Neuronal stem cell (in vitro differentiated cells): ENCODE measurements at regions not wholly inside any gene's neighbourhood (a gene's known extent, or its start where the extent isn't known, plus 50 kb on each side); places are given as distances from the start of the nearest gene placed in this dataset.

Experiments used
- DNase-seq: peaks from one replicate; pipeline ENCODE4 v3.0.0-alpha.2; 2013; ENCODE audit warnings: low spot score
- H2AFZ ChIP-seq: one replicate; pipeline ENCODE4 v1.6.1; 2013; ENCODE audit warnings: mild to moderate bottlenecking, low read length, inconsistent platforms
- H2AK5ac ChIP-seq: 2 replicates; pipeline ENCODE4 v1.6.1; 2013; ENCODE audit warnings: low read depth, mild to moderate bottlenecking, inconsistent platforms, low read length, moderate library complexity, mixed read lengths
- H2BK120ac ChIP-seq: 2 replicates; pipeline ENCODE4 v1.6.1; 2013; ENCODE audit warnings: low read depth, mild to moderate bottlenecking, inconsistent platforms, low read length, moderate library complexity, mixed read lengths
- H2BK12ac ChIP-seq: one replicate; pipeline ENCODE4 v1.6.1; 2013; ENCODE audit warnings: low read length, inconsistent platforms
- H2BK15ac ChIP-seq: 2 replicates; pipeline ENCODE4 v1.6.1; 2013; ENCODE audit warnings: mild to moderate bottlenecking, low read length, inconsistent platforms, mixed read lengths
- H2BK5ac ChIP-seq: one replicate; pipeline ENCODE4 v1.6.1; 2013; ENCODE audit warnings: inconsistent platforms, mild to moderate bottlenecking, low read length, moderate library complexity
- H3K14ac ChIP-seq: one replicate; pipeline ENCODE4 v1.6.1; 2013; ENCODE audit warnings: low read length, inconsistent platforms
- H3K18ac ChIP-seq: 2 replicates; pipeline ENCODE4 v1.6.1; 2013; ENCODE audit warnings: low read length, inconsistent platforms
- H3K23ac ChIP-seq: 2 replicates; pipeline ENCODE4 v1.6.1; 2013; ENCODE audit warnings: low read depth, mild to moderate bottlenecking, mixed read lengths, low read length, inconsistent platforms; ENCODE audit not compliant: poor library complexity
- H3K27ac ChIP-seq: replicated peaks from 3 replicates; pipeline ENCODE4 v1.5.1; 2013; ENCODE audit warnings: low read length, inconsistent platforms
- H3K27me3 ChIP-seq, 3 experiments: 2 replicates each; pipeline ENCODE4 v1.6.1; 2013; ENCODE audit warnings: low read length in 3 of 3, mild to moderate bottlenecking in 2 of 3, inconsistent platforms in 1 of 3, low read depth in 1 of 3, mixed read lengths in 1 of 3, moderate library complexity in 1 of 3; ENCODE audit not compliant: control insufficient read depth in 3 of 3, insufficient read depth in 3 of 3
- H3K36me3 ChIP-seq, 2 donors: replicated peaks in 1 of 2; 2 replicates each; pipeline ENCODE4 v1.6.1; 2013; ENCODE audit warnings: low read length in 2 of 2; ENCODE audit not compliant: control insufficient read depth in 2 of 2, insufficient read depth in 2 of 2
- H3K4ac ChIP-seq: 2 replicates; pipeline ENCODE4 v1.6.1; 2013; ENCODE audit warnings: inconsistent platforms, mild to moderate bottlenecking, low read length, moderate library complexity
- H3K4me1 ChIP-seq, 2 donors: 1 replicate in 1 of 2; 2 replicates in 1 of 2; pipeline ENCODE4 v1.6.1; 2013; ENCODE audit warnings: low read length in 2 of 2, low read depth in 1 of 2; ENCODE audit not compliant: control insufficient read depth in 2 of 2, insufficient read depth in 1 of 2
- H3K4me2 ChIP-seq: one replicate; pipeline ENCODE4 v1.6.1; 2013; ENCODE audit warnings: mild to moderate bottlenecking, low read length, inconsistent platforms; ENCODE audit not compliant: insufficient read depth, poor library complexity, severe bottlenecking
- H3K4me3 ChIP-seq, 2 donors: 2 replicates each; pipeline ENCODE4 v1.5.1; 2013; ENCODE audit warnings: low read length in 2 of 2, mild to moderate bottlenecking in 2 of 2, inconsistent platforms in 1 of 2, moderate library complexity in 1 of 2
- H3K79me1 ChIP-seq: one replicate; pipeline ENCODE4 v1.6.1; 2013; ENCODE audit warnings: low read depth, mild to moderate bottlenecking, inconsistent platforms, low read length, moderate library complexity
- H3K9ac ChIP-seq: one replicate; pipeline ENCODE4 v1.6.1; 2013; ENCODE audit warnings: mild to moderate bottlenecking, low read depth, low read length, inconsistent platforms; ENCODE audit not compliant: poor library complexity
- H3K9me3 ChIP-seq, 2 donors: replicated peaks in 1 of 2; 2 replicates each; pipeline versions ENCODE3 to v1.6.1; 2013; ENCODE audit warnings: low read length in 2 of 2, mild to moderate bottlenecking in 2 of 2, inconsistent platforms in 1 of 2, low read depth in 1 of 2, mixed read lengths in 1 of 2, moderate library complexity in 1 of 2; ENCODE audit not compliant: control insufficient read depth in 2 of 2, insufficient read depth in 1 of 2
- H4K8ac ChIP-seq: one replicate; pipeline ENCODE4 v1.6.1; 2013; ENCODE audit warnings: low read depth, mild to moderate bottlenecking, inconsistent platforms, low read length, moderate library complexity
- H4K91ac ChIP-seq: one replicate; pipeline ENCODE4 v1.6.1; 2013; ENCODE audit warnings: low read length, low read depth, mild to moderate bottlenecking, inconsistent platforms; ENCODE audit not compliant: poor library complexity
- WGBS, 2 donors: extraction: QIAGEN DNeasy Blood & Tissue Kit; methylation state at CpG; one replicate each; pipeline ENCODE4 v1.1.7; 2013; ENCODE audit warnings: missing lambda C conversion rate in 2 of 2, mixed read lengths in 1 of 2; ENCODE audit not compliant: insufficient read length in 2 of 2, insufficient replicate concordance in 1 of 2; ENCODE audit errors: extremely low coverage in 2 of 2; 5-methylcytosine and 5-hydroxymethylcytosine counted together

- no CpG with 5 or more reads among the region's 1 CpG for WGBS, 2 donors
Observed at GRCh38 chr15:67905628-67906027, 65.8 kb upstream of the RNU6-1 start.

GRCh38 chr15:67906382-67906781 lies 66.5 kb upstream of the RNU6-1 start:
- H3K14ac ChIP-seq = no peak overlapping the region
- no peak overlapping the region for H2BK12ac ChIP-seq
- H2BK120ac ChIP-seq = no peak overlapping the region
- H2BK15ac ChIP-seq = no peak overlapping the region
- no peaks in the 10 kb centered on the region for H3K4me1 ChIP-seq
- H3K27me3 ChIP-seq = no peaks in the 10 kb centered on the region
- H3K9me3 ChIP-seq = peaks cover 5 to 17% of the 10 kb centered on the region in 2 donors
- no peak overlapping the region for H3K4ac ChIP-seq
- H3K79me1 ChIP-seq = no peaks in the 10 kb centered on the region
- H2AFZ ChIP-seq = no peak overlapping the region
- H3K27ac ChIP-seq = no peak overlapping the region
- H3K23ac ChIP-seq = no peak overlapping the region
- no peak for DNase-seq
- H3K9ac ChIP-seq = no peak overlapping the region
- H3K36me3 ChIP-seq = no peaks in the 10 kb centered on the region
- H4K91ac ChIP-seq = no peak overlapping the region
- H3K4me3 ChIP-seq = no peak overlapping the region
- no peak overlapping the region for H2BK5ac ChIP-seq
- H4K8ac ChIP-seq = no peak overlapping the region
- no peak overlapping the region for H2AK5ac ChIP-seq
- no peak overlapping the region for H3K4me2 ChIP-seq
- no peak overlapping the region for H3K18ac ChIP-seq

More at GRCh38 chr15:67905628-67906027, 65.8 kb upstream of the RNU6-1 start:
- H3K79me1 ChIP-seq = no peaks in the 10 kb centered on the region
- no peak overlapping the region for H2AK5ac ChIP-seq
- H2BK5ac ChIP-seq = no peak overlapping the region
- no peak overlapping the region for H2AFZ ChIP-seq
- no peak for DNase-seq
- no peak overlapping the region for H2BK12ac ChIP-seq
- no peaks in the 10 kb centered on the region for H3K36me3 ChIP-seq
- H3K4me1 ChIP-seq = no peaks in the 10 kb centered on the region
- H3K9ac ChIP-seq = no peak overlapping the region
- no peak overlapping the region for H3K18ac ChIP-seq
- no peaks in the 10 kb centered on the region for H3K27me3 ChIP-seq
- H3K27ac ChIP-seq = no peak overlapping the region
- peaks cover 5 to 17% of the 10 kb centered on the region in 2 donors for H3K9me3 ChIP-seq
- H3K4me2 ChIP-seq = no peak overlapping the region
- H3K4ac ChIP-seq = no peak overlapping the region
- H2BK15ac ChIP-seq = no peak overlapping the region
- H3K14ac ChIP-seq = no peak overlapping the region
- H3K23ac ChIP-seq = no peak overlapping the region
- no peak overlapping the region for H3K4me3 ChIP-seq
- no peak overlapping the region for H4K91ac ChIP-seq
- no peak overlapping the region for H4K8ac ChIP-seq
- no peak overlapping the region for H2BK120ac ChIP-seq

GRCh38 chr15:67907184-67907723 lies 67.4 kb upstream of the RNU6-1 start:
- Histone ChIP-seq H2BK5ac (no peak overlapping the region), H2BK15ac (no peak overlapping the region), H2BK12ac (no peak overlapping the region), H3K4me3 (peak overlapping the region in 1 of 2 donors; percentile 35), H2BK120ac (no peak overlapping the region), H3K27ac (no peak overlapping the region), H3K79me1 (no peaks in the 10 kb centered on the region), H3K23ac (no peak overlapping the region), H3K9me3 (peaks cover 5 to 17% of the 10 kb centered on the region in 2 donors), H2AK5ac (no peak overlapping the region), H3K36me3 (no peaks in the 10 kb centered on the region), H4K8ac (no peak overlapping the region), H4K91ac (no peak overlapping the region), H2AFZ (no peak overlapping the region), H3K27me3 (no peaks in the 10 kb centered on the region), H3K14ac (no peak overlapping the region), H3K18ac (no peak overlapping the region), H3K4me2 (no peak overlapping the region), H3K4me1 (no peaks in the 10 kb centered on the region), H3K4ac (no peak overlapping the region), H3K9ac (no peak overlapping the region)
- no CpG with 5 or more reads among the region's 2 CpGs for WGBS, 2 donors
- no peak for DNase-seq

- Histone ChIP-seq H3K79me1 (no peaks in the 10 kb centered on the region), H4K8ac (no peak overlapping the region), H3K23ac (no peak overlapping the region), H3K18ac (no peak overlapping the region), H2AK5ac (no peak overlapping the region), H2BK12ac (no peak overlapping the region), H3K14ac (no peak overlapping the region), H3K4me2 (no peak overlapping the region), H2BK15ac (no peak overlapping the region), H3K4me3 (no peak overlapping the region), H2AFZ (no peak overlapping the region), H3K4ac (no peak overlapping the region), H2BK120ac (no peak overlapping the region), H3K4me1 (no peaks in the 10 kb centered on the region), H3K9ac (no peak overlapping the region), H3K9me3 (peaks cover 5 to 17% of the 10 kb centered on the region in 2 donors), H2BK5ac (no peak overlapping the region), H3K27ac (no peak overlapping the region), H4K91ac (no peak overlapping the region), H3K27me3 (no peaks in the 10 kb centered on the region), H3K36me3 (no peaks in the 10 kb centered on the region)
- no peak for DNase-seq
- WGBS, 2 donors = no CpG with 5 or more reads among the region's 2 CpGs
Observed at GRCh38 chr15:67908756-67909155, 68.9 kb upstream of the RNU6-1 start.
